Epithelial cell of proximal tubule (primary cell): ENCODE measurements at regions not wholly inside any gene's neighbourhood (a gene's known extent, or its start where the extent isn't known, plus 50 kb on each side); places are given as distances from the start of the nearest gene placed in this dataset.
"Not testable (repeated sequence)": the region's sequence is repeated elsewhere in the genome, so short reads cannot be mapped to it uniquely, and the experiment has no call there.

Experiments
- DNase-seq: peaks from one replicate; pipeline ENCODE4 v3.0.0-alpha.2; 2011; ENCODE audit warnings: low read depth
- H3K4me3 ChIP-seq: 2 replicates; pipeline ENCODE4 v1.5.1; 2011; ENCODE audit warnings: low read depth, mild to moderate bottlenecking, low read length
- TF ChIP-seq, protein P1 (sequence below): conservative IDR thresholded peaks from 2 replicates; pipeline ENCODE4 v1.5.1; 2012; ENCODE audit warnings: low read depth, mild to moderate bottlenecking, low read length

GRCh38 chr6:144551339-144551738 lies 266.2 kb downstream of the UTRN start:
- TF ChIP-seq, protein P1, sequence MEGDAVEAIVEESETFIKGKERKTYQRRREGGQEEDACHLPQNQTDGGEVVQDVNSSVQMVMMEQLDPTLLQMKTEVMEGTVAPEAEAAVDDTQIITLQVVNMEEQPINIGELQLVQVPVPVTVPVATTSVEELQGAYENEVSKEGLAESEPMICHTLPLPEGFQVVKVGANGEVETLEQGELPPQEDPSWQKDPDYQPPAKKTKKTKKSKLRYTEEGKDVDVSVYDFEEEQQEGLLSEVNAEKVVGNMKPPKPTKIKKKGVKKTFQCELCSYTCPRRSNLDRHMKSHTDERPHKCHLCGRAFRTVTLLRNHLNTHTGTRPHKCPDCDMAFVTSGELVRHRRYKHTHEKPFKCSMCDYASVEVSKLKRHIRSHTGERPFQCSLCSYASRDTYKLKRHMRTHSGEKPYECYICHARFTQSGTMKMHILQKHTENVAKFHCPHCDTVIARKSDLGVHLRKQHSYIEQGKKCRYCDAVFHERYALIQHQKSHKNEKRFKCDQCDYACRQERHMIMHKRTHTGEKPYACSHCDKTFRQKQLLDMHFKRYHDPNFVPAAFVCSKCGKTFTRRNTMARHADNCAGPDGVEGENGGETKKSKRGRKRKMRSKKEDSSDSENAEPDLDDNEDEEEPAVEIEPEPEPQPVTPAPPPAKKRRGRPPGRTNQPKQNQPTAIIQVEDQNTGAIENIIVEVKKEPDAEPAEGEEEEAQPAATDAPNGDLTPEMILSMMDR = no peak
- H3K4me3 ChIP-seq = no peak overlapping the region
- no peak for DNase-seq

- DNase-seq = peak; percentile 46
- TF ChIP-seq, protein P1 = no peak
- H3K4me3 ChIP-seq = no peak overlapping the region
Measured at GRCh38 chr6:144555066-144555465, 269.9 kb downstream of the UTRN start.

GRCh38 chr6:144559865-144560593 lies 274.9 kb downstream of the UTRN start:
- DNase-seq = no peak
- TF ChIP-seq, protein P1 = no peak
- no peak overlapping the region for H3K4me3 ChIP-seq

- no peak overlapping the region for H3K4me3 ChIP-seq
- TF ChIP-seq, protein P1 = no peak
- DNase-seq = no peak
Measured at GRCh38 chr6:144561455-144562043, 276.4 kb downstream of the UTRN start.

- H3K4me3 ChIP-seq = no peak overlapping the region
- DNase-seq = no peak
- TF ChIP-seq, protein P1 = no peak
Measured at GRCh38 chr6:144564202-144564601, 279.1 kb downstream of the UTRN start.

GRCh38 chr6:144566868-144567615 lies 281.9 kb downstream of the UTRN start:
- TF ChIP-seq, protein P1 = no peak
- DNase-seq = no peak
- no peak overlapping the region for H3K4me3 ChIP-seq

DNA sequence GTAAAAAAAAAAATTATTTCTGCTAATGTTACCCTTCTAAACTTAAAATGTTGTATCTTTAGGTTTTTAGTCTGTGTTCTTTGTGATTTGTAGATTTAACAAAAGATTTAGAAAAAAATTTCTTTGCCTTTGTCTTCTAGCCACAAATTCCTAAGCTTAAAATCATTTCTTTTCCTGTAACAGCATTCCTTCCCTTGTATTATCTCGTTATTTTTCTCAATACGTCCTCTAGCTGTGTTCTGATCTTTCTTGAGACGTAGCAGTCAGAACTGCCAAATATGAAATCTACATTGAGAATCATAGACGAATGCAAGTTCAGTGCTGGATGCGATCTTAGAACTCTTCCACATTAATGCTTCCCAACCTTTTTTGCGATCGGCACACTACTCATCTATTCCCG lies 283.1 kb downstream of the UTRN start:
- DNase-seq = no peak

DNA sequence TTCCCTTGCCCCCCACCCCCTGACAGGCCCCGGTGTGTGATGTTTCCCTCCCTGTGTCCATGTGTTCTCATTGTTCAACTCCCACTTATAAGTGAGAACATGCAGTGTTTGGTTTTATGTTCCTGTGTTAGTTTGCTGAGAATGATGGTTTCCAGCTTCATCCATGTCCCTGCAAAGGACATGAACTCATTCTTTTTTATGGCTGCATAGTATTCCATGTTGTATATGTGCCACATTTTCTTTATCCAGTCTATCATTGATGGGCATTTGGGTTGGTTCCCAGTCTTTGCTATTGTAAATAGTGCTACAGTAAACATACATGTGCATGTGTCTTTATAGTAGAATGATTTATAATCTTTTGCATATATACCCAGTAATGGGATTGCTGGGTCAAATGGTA lies 287.4 kb downstream of the UTRN start:
- not testable (repeated sequence) for DNase-seq, H3K4me3 ChIP-seq

More for the DNA sequence above, 283.1 kb downstream of the UTRN start:
- no peak overlapping the region for H3K4me3 ChIP-seq
- TF ChIP-seq, protein P1 = no peak
